ENCODE measurements at regions not wholly inside any gene's neighbourhood (a gene's known extent, or its start where the extent isn't known, plus 50 kb on each side); places are given as distances from the start of the nearest gene placed in this dataset.

- DNase-seq (ENCODE audit: low read depth in 2 of 2, low spot score in 1 of 2): no peak
These were observed 241.3 kb upstream of the CELF2 start for GRCh38 chr10:10776363-10776762.

GRCh38 chr10:10777279-10777678 is 240.4 kb upstream of the CELF2 start:
- no peak for DNase-seq (ENCODE audit: low read depth in 2 of 2, low spot score in 1 of 2)

GRCh38 chr10:10777723-10778122 is 239.9 kb upstream of the CELF2 start:
- DNase-seq (ENCODE audit: low read depth in 2 of 2, low spot score in 1 of 2): no peak

- no peak for DNase-seq (ENCODE audit: low read depth in 2 of 2, low spot score in 1 of 2)
These were observed 238.7 kb upstream of the CELF2 start for GRCh38 chr10:10778959-10779358.

GRCh38 chr10:10779511-10779910 is 238.2 kb upstream of the CELF2 start:
- DNase-seq (ENCODE audit: low read depth in 2 of 2, low spot score in 1 of 2): no peak

GRCh38 chr10:10780746-10781145 is 236.9 kb upstream of the CELF2 start:
- no peak for DNase-seq (ENCODE audit: low read depth in 2 of 2, low spot score in 1 of 2)

GRCh38 chr10:10782603-10783002 is 235.1 kb upstream of the CELF2 start:
- no peak for DNase-seq (ENCODE audit: low read depth in 2 of 2, low spot score in 1 of 2)

GRCh38 chr10:10785627-10786026 is 232.0 kb upstream of the CELF2 start:
- no peak for DNase-seq (ENCODE audit: low read depth in 2 of 2, low spot score in 1 of 2)

GRCh38 chr10:10786109-10787090 is 231.3 kb upstream of the CELF2 start:
- DNase-seq (ENCODE audit: low read depth in 2 of 2, low spot score in 1 of 2): no peak

- no peak for DNase-seq (ENCODE audit: low read depth in 2 of 2, low spot score in 1 of 2)
These were observed 230.1 kb upstream of the CELF2 start for GRCh38 chr10:10787586-10787985.

GRCh38 chr10:10788761-10789160 is 228.9 kb upstream of the CELF2 start:
- no peak for DNase-seq (ENCODE audit: low read depth in 2 of 2, low spot score in 1 of 2)

- DNase-seq (ENCODE audit: low read depth in 2 of 2, low spot score in 1 of 2): no peak
These were observed 225.8 kb upstream of the CELF2 start for GRCh38 chr10:10791869-10792268.

GRCh38 chr10:10792681-10793080 is 225.0 kb upstream of the CELF2 start:
- DNase-seq (ENCODE audit: low read depth in 2 of 2, low spot score in 1 of 2): no peak

- DNase-seq (ENCODE audit: low read depth in 2 of 2, low spot score in 1 of 2): no peak
These were observed 223.6 kb upstream of the CELF2 start for GRCh38 chr10:10794046-10794445.

- DNase-seq (ENCODE audit: low read depth in 2 of 2, low spot score in 1 of 2): no peak
These were observed 222.9 kb upstream of the CELF2 start for GRCh38 chr10:10794791-10795191.

GRCh38 chr10:10796061-10796773 is 221.5 kb upstream of the CELF2 start:
- DNase-seq (ENCODE audit: low read depth in 2 of 2, low spot score in 1 of 2): no peak

GRCh38 chr10:10796774-10797415 is 220.8 kb upstream of the CELF2 start:
- no peak for DNase-seq (ENCODE audit: low read depth in 2 of 2, low spot score in 1 of 2)

- DNase-seq (ENCODE audit: low read depth in 2 of 2, low spot score in 1 of 2): no peak
These were observed 220.2 kb upstream of the CELF2 start for GRCh38 chr10:10797513-10797912.

- no peak for DNase-seq (ENCODE audit: low read depth in 2 of 2, low spot score in 1 of 2)
These were observed 219.4 kb upstream of the CELF2 start for GRCh38 chr10:10798102-10798863.

GRCh38 chr10:10798864-10799192 is 218.8 kb upstream of the CELF2 start:
- no peak for DNase-seq (ENCODE audit: low read depth in 2 of 2, low spot score in 1 of 2)

- no peak for DNase-seq (ENCODE audit: low read depth in 2 of 2, low spot score in 1 of 2)
These were observed 216.7 kb upstream of the CELF2 start for GRCh38 chr10:10800961-10801360.
